HG02763 (cell line): ENCODE measurements at regions not wholly inside any gene's neighbourhood (a gene's known extent, or its start where the extent isn't known, plus 50 kb on each side); places are given as distances from the start of the nearest gene placed in this dataset.

Experiments used
- ATAC-seq: cut with Tn5 transposase; IDR thresholded peaks from one replicate; pipeline ENCODE4 v1.9.1; 2021; ENCODE audit warnings: mild to moderate bottlenecking, moderate library complexity; ENCODE audit not compliant: unreplicated experiment

DNA sequence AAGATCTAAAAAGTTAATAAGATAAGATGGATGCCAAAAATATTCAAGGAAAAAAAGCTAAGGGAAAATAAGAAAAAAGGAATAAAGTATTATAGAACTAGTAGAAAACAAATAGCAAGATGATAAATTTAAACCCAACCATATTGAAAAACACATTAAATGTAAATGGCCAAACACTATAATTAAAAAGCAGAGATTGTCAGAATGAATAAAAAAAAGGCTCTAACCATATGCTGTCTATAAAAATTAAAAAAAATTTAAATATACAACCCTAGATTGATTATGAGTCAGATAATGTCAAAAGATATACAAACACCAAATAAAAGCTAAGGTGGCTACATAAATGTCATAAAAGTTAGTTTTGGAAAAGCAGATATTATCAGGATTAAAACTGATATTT, 617.5 kb upstream of the SGCG start:
- ATAC-seq: no peak

DNA sequence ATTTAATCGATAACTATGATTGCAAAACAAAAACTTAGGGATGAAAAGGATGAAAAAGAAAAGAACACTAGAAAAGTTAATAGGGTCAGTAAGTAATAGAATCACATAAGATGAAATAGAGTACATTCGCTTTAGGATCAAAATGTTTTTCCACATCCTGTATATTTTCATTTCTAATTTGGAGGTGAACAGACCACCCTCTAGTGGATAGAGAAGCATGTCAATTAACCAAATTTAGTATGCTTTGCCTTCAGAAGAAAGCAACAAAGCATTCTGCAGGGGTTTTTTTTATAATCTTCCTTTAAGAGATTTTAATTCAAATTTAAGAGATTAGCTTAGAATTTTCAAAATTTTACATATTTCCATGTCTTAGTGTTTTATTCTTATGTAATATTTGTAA, 611.0 kb upstream of the SGCG start:
- no peak for ATAC-seq

GRCh38 chr13:22589880-22590279, 590.9 kb upstream of the SGCG start:
- ATAC-seq: no peak

DNA sequence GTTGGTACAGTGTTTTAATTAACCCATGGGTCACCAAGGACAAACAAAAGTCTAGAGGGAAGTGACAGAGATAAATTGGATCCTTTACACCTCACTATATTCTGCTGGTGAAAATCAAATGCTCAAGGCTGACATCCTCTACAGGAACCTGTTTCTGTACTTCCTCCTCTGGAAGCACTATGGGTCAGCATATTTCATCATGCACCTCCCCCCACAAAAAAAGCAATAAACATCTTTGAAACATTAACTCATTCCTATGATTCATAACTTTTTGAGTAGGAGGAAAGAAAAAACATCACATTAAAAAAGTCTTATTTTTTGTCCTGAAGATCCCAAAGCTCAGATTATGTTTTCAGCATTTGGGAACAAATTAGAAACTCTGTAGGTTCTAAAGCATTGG, 588.3 kb upstream of the SGCG start:
- ATAC-seq: no peak

GRCh38 chr13:22594041-22594440, 586.7 kb upstream of the SGCG start:
- no peak for ATAC-seq

GRCh38 chr13:22596171-22596863, 584.5 kb upstream of the SGCG start:
- ATAC-seq: no peak

DNA sequence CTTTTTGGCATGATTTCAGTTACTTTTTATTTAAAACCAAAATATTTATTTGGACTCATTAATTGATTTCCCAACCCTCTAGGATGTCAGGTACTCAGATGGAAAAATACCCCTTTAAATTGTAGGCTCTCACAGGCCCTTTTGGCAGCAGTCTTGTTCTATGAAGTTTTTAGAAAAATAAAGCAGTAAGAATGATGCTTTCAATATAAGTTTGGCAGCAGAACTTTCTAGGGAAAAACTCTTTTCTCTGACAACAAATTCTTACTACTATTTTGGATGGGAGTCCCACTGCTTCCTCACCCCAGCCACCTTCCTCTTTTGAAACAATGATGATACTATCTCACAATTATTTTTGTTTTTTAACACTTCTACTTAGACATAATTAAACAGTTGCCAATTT, 581.6 kb upstream of the SGCG start:
- no peak for ATAC-seq

DNA sequence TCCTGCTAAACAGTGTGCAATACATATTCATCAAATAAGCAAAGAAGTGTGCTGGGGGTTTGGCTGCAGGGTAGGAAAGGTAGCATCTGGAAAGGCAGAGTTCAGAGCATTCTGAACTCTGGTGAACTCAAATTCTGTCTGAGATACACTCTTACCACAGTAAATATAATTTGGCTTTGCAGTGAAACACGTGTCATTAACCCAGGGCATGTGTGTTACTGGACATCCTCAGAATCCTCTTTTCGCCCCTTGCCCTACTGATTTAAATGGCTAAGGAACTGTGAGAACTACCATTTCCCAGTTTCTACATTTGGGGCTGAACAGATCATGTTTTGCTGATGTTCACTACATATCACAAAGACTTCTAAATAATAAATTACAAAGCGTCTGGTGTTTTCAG, 562.8 kb upstream of the SGCG start:
- no peak for ATAC-seq

- ATAC-seq: no peak
These were observed 555.1 kb upstream of the SGCG start for GRCh38 chr13:22625691-22626090.

GRCh38 chr13:22629374-22629773, 551.4 kb upstream of the SGCG start:
- no peak for ATAC-seq

DNA sequence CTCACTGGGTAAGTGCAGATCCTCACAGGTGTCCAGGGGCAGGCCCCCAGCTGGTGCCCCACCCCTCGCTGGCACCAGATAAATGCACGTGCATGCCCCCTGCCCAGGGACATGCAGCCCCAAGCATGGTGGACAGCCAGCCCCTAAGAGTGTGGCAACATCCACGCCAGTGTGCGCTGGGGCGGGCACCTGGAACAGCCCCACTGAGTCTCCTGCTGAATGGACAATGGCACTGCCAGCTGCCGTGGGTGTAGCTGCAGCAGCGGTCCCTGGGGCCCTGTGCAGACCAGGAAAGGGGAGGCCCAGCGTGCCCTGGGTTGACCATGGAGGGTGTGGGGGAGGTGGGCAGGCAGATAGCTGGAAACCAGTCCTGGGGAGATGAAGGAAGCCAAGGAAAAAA, 538.7 kb upstream of the SGCG start:
- ATAC-seq: no peak

DNA sequence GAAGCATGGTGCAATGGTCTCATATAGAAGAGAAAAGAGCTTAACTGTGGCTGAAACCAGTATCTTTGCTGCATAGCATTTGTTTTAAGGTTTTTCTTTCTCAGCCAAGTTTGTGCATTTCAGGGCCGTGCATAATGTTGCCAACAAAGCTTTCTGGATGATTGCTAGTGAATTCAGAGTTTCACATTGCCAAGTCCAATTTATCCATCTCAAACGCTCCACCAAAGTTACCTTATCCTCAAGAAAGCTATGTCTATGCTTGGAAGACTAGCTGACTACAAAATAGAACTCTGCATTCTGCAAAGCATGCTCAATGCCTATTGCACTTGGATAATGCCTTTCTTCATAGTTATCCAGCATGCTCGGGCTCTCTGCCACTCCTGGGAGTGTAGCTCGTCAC, 535.8 kb upstream of the SGCG start:
- no peak for ATAC-seq

DNA sequence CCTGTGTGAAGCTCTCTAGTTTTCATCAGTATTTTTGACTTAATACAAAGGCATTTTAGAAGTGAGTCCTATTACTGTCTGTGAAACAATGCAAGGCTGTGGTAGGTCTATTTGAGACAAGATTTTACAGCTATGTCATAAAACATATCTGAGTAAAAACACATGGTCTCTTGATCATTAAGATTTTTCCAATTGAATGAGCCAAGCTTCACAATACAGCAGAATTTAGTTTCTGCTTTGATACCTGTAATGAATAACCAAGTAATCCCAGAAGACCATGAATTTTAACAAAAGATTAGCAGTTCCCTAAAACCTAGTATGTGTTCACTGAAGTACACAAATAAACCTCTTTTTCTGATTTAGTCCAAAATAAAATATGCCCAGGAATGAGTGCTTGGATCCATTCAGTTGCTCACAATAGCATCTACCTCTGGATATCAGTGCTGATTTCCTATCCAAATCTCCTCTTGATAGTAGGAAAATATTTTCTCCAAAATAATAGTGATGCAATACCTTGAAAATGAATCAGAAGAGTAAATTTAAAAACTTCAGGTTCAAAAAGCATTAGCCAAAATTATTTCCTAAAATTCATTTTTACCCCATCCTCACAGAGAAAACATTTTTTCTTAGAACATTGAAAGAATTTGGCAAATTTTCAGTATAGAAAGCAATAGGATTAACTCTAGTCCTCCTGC, 533.5 kb upstream of the SGCG start:
- no peak for ATAC-seq

- ATAC-seq: no peak
These were observed 532.4 kb upstream of the SGCG start for GRCh38 chr13:22648320-22648801.

DNA sequence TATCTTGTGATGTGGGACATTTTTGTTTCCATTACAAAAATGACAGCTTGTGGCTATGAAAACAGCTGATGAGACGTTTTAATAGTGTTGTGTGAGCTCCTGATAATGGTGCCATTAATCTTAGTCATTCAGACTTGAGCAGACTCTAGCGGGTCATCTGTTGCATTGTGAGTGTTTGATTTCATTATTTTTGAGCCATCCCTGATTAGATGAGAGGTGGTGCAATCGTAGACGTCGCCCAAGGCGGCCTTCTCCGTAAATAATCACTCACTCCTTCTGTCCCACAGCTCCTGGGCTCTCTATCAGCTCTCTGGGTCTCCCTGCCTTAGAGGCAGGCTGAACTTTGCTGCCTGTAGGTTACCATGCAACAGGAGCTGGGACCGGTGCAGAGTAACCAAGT, 528.0 kb upstream of the SGCG start:
- no peak for ATAC-seq

DNA sequence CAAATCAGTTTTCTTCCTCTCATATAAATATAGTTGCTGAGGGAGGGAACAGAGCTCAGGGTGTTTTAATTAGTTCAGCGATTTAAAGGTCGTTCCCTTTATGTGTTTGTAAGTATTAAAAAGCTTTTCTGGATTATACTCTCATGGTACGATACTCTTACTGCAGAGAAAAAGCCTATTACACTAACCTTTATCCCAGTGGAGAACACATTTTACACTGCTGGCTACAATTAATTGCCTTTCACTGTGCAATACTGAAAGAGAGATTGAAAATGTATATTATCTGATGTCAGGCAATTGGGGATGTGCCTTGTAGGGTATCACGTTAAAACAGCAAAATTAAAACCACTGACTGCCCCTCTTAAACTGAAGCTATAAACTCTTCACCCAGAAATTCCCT, 526.9 kb upstream of the SGCG start:
- no peak for ATAC-seq

- no peak for ATAC-seq
These were observed 525.5 kb upstream of the SGCG start for GRCh38 chr13:22655106-22655852.

DNA sequence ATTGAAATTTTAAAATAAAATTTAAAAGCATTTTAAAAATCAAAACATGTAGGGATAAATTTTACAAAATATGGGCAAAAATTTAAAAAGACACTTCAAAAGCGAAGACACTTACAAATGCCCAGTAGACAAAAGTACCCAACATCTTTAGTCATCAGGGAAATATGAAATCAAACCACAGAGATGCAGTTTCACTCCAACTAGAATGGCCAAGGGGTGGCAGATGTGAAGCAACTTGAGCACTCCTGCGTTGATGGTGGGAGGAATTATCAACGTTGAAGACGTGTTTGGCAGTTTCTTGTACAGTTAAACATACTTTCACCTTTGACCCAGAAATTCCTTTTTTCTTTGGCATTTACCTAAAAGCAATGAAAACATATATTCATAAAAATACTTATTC, 518.0 kb upstream of the SGCG start:
- ATAC-seq: no peak

DNA sequence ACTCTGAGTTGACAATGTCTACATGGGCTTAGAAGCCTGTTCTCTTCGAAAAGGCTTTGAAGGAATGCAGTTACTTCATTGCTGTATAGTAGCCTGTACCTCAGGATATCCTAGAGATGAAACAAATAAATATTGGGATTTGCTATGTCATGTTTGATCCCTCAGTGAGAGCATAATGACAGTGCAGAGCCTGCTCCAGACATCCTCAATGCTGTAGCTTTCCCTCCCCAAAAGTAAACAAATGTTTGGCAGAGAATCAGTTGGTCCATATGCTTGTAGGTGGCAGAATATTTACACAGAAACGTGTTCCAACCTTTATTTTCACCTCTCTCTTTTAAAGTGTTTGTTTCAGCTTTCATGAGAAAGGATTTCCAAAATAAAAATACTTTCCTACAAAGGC, 515.3 kb upstream of the SGCG start:
- ATAC-seq: no peak

DNA sequence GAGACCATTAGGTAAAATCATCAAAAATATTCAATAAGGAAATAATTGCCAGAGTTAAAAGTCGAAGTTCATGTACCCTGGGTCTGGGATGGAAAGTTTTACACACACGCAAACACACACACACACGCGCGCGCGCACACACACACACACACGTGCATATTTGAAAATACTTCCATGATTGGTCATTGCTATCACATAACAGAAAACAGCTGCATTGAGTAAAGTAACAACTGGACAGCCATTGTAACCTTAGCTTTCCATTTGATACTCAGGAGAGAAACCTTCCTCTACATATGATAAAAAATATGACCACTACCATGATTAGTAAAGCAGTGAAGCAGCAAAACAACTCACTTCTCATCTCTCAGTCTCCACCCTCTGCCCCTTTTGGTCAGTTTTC, 490.0 kb upstream of the SGCG start:
- ATAC-seq: no peak

DNA sequence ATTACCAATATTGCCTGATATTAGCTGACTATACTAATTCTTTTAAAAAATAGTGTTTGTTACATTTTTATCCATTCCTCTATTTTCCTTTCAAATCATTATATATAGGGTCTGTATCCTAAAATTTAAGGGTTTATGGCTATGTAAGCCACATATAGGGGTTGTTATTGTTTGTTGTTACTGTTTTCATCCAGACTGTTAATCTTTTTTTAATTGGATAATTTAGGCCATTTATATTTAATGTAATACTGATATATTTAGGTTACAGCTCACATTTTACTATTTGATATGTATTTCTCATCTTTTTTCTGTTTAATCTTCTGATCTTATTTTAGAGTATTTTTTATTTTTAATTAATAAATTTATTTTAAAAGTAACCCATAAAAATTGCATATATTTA, 487.1 kb upstream of the SGCG start:
- no peak for ATAC-seq

DNA sequence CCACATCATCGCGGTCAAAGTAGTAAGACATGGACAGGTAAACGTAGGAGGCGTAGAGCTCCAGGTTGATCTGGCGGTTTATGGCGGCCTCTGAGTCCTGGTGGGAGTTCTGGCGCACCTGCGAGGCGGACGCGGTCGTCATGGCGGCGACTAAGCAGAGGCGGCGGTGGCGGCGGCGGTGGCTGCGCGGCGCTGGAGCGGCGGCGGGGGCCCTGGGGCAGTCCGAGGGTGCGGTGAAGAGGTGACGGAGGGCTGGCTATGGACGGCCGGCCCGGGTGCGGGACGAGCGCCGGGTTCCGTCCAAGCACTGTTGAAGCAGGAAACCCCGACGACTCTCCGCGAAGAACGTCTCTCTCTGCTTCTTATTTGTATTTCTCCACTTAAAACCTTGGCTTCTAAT, 484.3 kb upstream of the SGCG start:
- ATAC-seq: no peak
